Tibial nerve (tissue), 4 donors: ENCODE measurements at regions not wholly inside any gene's neighbourhood (a gene's known extent, or its start where the extent isn't known, plus 50 kb on each side); places are given as distances from the start of the nearest gene placed in this dataset.

Source experiments
- CTCF ChIP-seq, 5 experiments: fragments of 200-600 bp in 3 of 5; fragments of 450-650 bp in 2 of 5; sonication (generic) in 3 of 5; IDR thresholded peaks; one replicate each; pipeline ENCODE4 v1.5.1; 2016 to 2019; ENCODE audit warnings: antibody characterized with exemption in 5 of 5, mild to moderate bottlenecking in 3 of 5, moderate library complexity in 2 of 5
- EP300 ChIP-seq, 2 donors: sonication (generic); formaldehyde crosslinking; IDR thresholded peaks; one replicate each; pipeline ENCODE4 v1.6.1; 2017; ENCODE audit warnings: antibody characterized with exemption in 2 of 2, mild to moderate bottlenecking in 1 of 2
- POLR2A ChIP-seq, 2 donors: fragments of 450-650 bp; IDR thresholded peaks; one replicate each; pipeline ENCODE4 v1.6.1; 2017; ENCODE audit warnings: antibody characterized with exemption in 2 of 2, mild to moderate bottlenecking in 2 of 2, moderate library complexity in 2 of 2

DNA sequence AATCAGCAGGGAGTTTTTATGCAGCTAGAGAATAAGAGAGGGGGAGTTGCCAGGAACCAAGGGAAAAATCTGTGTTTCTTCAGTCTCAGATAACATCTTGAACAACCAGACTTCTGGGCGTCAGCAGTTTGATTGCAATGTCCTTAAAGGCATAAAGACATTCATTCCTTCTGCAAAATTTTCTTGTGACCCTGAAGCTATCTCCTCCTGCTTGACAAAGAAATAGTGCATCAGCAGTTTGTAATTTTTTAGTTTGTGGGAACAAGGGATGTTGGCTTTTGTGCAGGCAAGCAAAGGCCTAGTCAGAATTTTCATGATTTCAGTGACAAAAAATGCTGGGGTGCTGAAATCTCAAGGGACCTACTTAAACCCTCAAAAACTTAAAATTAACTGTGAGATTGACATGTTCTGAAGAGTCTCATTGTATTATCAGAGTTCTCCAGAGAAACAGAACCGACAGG, 125.8 kb upstream of the UNC5C start:
- TF ChIP-seq CTCF (IDR thresholded peaks at IDR 0.05) (no peak), POLR2A (IDR thresholded peaks at IDR 0.05) (no peak), EP300 (IDR thresholded peaks at IDR 0.05) (no peak)
